HepG2 (cell line): ENCODE measurements at regions not wholly inside any gene's neighbourhood (a gene's known extent, or its start where the extent isn't known, plus 50 kb on each side); places are given as distances from the start of the nearest gene placed in this dataset.

ENCODE experiments used
- ATAC-seq: fragments of 200-7000 bp; cut with Tn5 transposase; 3 replicates; pipeline ENCODE4 v1.9.1; 2020; ENCODE audit warnings: mild to moderate bottlenecking, moderate library complexity
- BruUV-seq: library from RNA; stranded (reverse); fragments of 400-500 nt; replicated peaks from 2 replicates; lab custom pipeline; 2021; lab: Mats Ljungman, UMichigan
- CTCF ChIA-PET: fragments of 300-600 bp; formaldehyde crosslinking; extraction: SDS; loops from one replicate; lab custom pipeline; 2021; ENCODE audit warnings: low total read pairs, inconsistent platforms, low intra/inter-chr PET ratio; lab: Yijun Ruan, JAX
- POLR2A ChIA-PET: fragments of 350-600 bp; sonication (Branson Sonifier 250); formaldehyde crosslinking; loops from one replicate; lab custom pipeline; 2020; ENCODE audit warnings: antibody characterized with exemption, inconsistent platforms; lab: Yijun Ruan, JAX
- DNase-seq: peaks from one replicate; pipeline ENCODE4 v3.0.0-alpha.2; 2015; ENCODE audit warnings: low spot score
- FAIRE-seq: peaks from 3 replicates; lab custom pipeline; 2011; peaks lifted over from hg19 to GRCh38; lab: Jason Lieb, UNC
- H2AFZ ChIP-seq: one replicate; pipeline ENCODE4 v1.6.1; 2011; ENCODE audit warnings: low read length, inconsistent platforms
- H3K27ac ChIP-seq: fragments of 300-600 bp; 3 replicates; pipeline ENCODE4 v1.8.0; 2011; ENCODE audit warnings: mixed run types, mild to moderate bottlenecking, mixed read lengths, low read length, inconsistent platforms; ENCODE audit not compliant: insufficient read depth; ENCODE audit errors: extremely low read length
- H3K27me3 ChIP-seq, 2 experiments: fragments of 200-600 bp in 1 of 2; 2 replicates in 1 of 2; 3 replicates in 1 of 2; pipeline versions ENCODE4 v1.6.0 to v1.8.0; 2011; ENCODE audit warnings: low read length in 2 of 2, mild to moderate bottlenecking in 2 of 2, moderate library complexity in 2 of 2, inconsistent platforms in 1 of 2; ENCODE audit not compliant: insufficient read depth in 2 of 2, control insufficient read depth in 1 of 2
- H3K36me3 ChIP-seq, 2 experiments: fragments of 200-600 bp in 1 of 2; replicated peaks in 1 of 2; 2 replicates in 1 of 2; 3 replicates in 1 of 2; pipeline versions ENCODE4 v1.5.1 to v1.8.0; 2011; ENCODE audit warnings: low read length in 2 of 2, inconsistent platforms in 1 of 2; ENCODE audit not compliant: insufficient read depth in 2 of 2, control insufficient read depth in 1 of 2
- H3K4me1 ChIP-seq: 2 replicates; pipeline ENCODE4 v1.5.1; 2012; ENCODE audit warnings: low read length, inconsistent platforms; ENCODE audit not compliant: insufficient read depth
- H3K4me2 ChIP-seq: 2 replicates; pipeline ENCODE4 v1.6.0; 2011; ENCODE audit warnings: low read depth, low read length, inconsistent platforms
- H3K4me3 ChIP-seq, 3 experiments: fragments of 200-600 bp in 1 of 3; sonication (generic), shearing (Covaris generic) in 1 of 3; replicated peaks in 1 of 3; 2 replicates each; pipeline ENCODE4 v1.5.1; 2011 to 2016; ENCODE audit warnings: low read length in 3 of 3, inconsistent platforms in 2 of 3, low read depth in 2 of 3, mild to moderate bottlenecking in 2 of 3, control low read depth in 1 of 3, mixed read lengths in 1 of 3; ENCODE audit not compliant: insufficient read depth in 1 of 3
- H3K79me2 ChIP-seq: one replicate; pipeline ENCODE4 v1.6.1; 2011; ENCODE audit warnings: low read length, inconsistent platforms; ENCODE audit not compliant: insufficient read depth
- H3K9ac ChIP-seq: 2 replicates; pipeline ENCODE4 v1.6.0; 2011; ENCODE audit warnings: mild to moderate bottlenecking, low read depth, low read length, inconsistent platforms; ENCODE audit not compliant: insufficient read depth
- H3K9me3 ChIP-seq: 2 replicates; pipeline ENCODE4 v1.5.1; 2012; ENCODE audit warnings: mild to moderate bottlenecking, low read length
- H4K20me1 ChIP-seq: 2 replicates; pipeline ENCODE4 v1.6.0; 2011; ENCODE audit warnings: inconsistent platforms, mild to moderate bottlenecking, low read length, moderate library complexity; ENCODE audit not compliant: insufficient read depth
- CEBPG ChIP-seq: IDR thresholded peaks from 2 replicates; pipeline ENCODE4 v1.6.1; 2016
- ELF4 ChIP-seq: sonication (generic); formaldehyde crosslinking; IDR thresholded peaks from 2 replicates; pipeline ENCODE4 v1.5.0; 2020; ENCODE audit warnings: missing genetic modification reagents, mild to moderate bottlenecking, moderate library complexity, borderline replicate concordance
- HCFC1 ChIP-seq: fragments of 150-350 bp; IDR thresholded peaks from 2 replicates; pipeline ENCODE4 v1.6.1; 2014; ENCODE audit warnings: low read depth, low read length
- KLF15 ChIP-seq: sonication (generic); formaldehyde crosslinking; IDR thresholded peaks from 2 replicates; pipeline ENCODE4 v1.8.1; 2023; ENCODE audit warnings: borderline replicate concordance, mild to moderate bottlenecking, inconsistent platforms, missing genetic modification reagents, mixed read lengths
- PAX8 ChIP-seq: sonication (generic); formaldehyde crosslinking; IDR thresholded peaks from 2 replicates; pipeline ENCODE4 v1.8.0; 2022; ENCODE audit warnings: mild to moderate bottlenecking, missing genetic modification reagents, borderline replicate concordance
- ZNF354B ChIP-seq: sonication (generic); formaldehyde crosslinking; IDR thresholded peaks from 2 replicates; pipeline ENCODE4 v1.8.0; 2022; ENCODE audit warnings: mild to moderate bottlenecking, missing genetic modification reagents
- ZNF432 ChIP-seq: sonication (generic); formaldehyde crosslinking; IDR thresholded peaks from 2 replicates; pipeline ENCODE4 v1.5.0; 2020; ENCODE audit warnings: missing genetic modification reagents, mild to moderate bottlenecking, borderline replicate concordance
- ZNF879 ChIP-seq: sonication (generic); formaldehyde crosslinking; IDR thresholded peaks from 2 replicates; pipeline ENCODE4 v1.8.1; 2023; ENCODE audit warnings: missing genetic modification reagents
- WGBS: methylation state at CpG from one replicate; pipeline ENCODE4 v1.1.6; 2017; ENCODE audit warnings: low lambda C conversion rate; 5-methylcytosine and 5-hydroxymethylcytosine counted together
- in situ Hi-C: cut with HindIII; loops from 2 replicates; pipeline ENCODE4 v1.10.0; 2017; ENCODE audit warnings: low pct_unique_long_range_greater_than_20kb; ENCODE audit not compliant: extremely low pct_ligation_motif_present
- intact Hi-C: fragments of 100-400 bp; cut with micrococcal nuclease; formaldehyde crosslinking; loops from one replicate; pipeline ENCODE4 v1.10.0; 2022; ENCODE audit not compliant: unreplicated experiment

DNA sequence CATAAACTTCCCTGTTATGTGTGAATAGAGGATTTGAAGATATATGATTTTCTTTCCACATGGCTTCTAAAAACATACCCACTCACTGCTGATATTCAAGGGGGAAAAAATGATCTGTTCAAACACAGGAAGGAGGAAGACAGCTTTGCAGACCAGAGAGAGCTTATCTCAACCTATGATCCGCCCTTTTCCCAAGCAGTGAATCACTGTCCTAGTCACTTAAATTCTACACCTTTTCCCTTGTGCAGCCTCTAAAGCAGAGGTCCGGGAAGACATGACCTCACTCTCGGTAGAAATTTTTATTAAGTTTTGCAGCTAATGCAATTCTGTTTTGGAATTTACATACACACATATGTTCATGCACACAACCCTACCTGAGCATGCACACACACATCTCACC is 197.2 kb downstream of the DIRAS2 start:
- H3K4me2 ChIP-seq: no peak overlapping the region
- H3K4me3 ChIP-seq: no peak overlapping the region
- TF ChIP-seq ELF4 (CRISPR knock-in tag) (no peak), PAX8 (CRISPR knock-in tag) (no peak), KLF15 (CRISPR knock-in tag) (no peak), ZNF879 (CRISPR knock-in tag) (no peak), CEBPG (CRISPR knock-in tag) (no peak)
- TF ChIP-seq, all 625 proteins: peak for 0
- WGBS: 9% methylated on average over 3 of the region's 3 CpGs
- FAIRE-seq (no peak), DNase-seq (no peak), ATAC-seq (no peak)
- no peaks in the 10 kb centered on the region for H3K36me3 ChIP-seq
- BruUV-seq: no TSS peak
- in situ Hi-C loops: no loop called here
- no peaks in the 10 kb centered on the region for H4K20me1 ChIP-seq
- H3K27me3 ChIP-seq: no peaks in the 10 kb centered on the region
- no peaks in the 10 kb centered on the region for H3K79me2 ChIP-seq
- no peaks in the 10 kb centered on the region for H3K9me3 ChIP-seq
- intact Hi-C loops: no loop called here
- CTCF ChIA-PET: no interaction called here
- POLR2A ChIA-PET: no interaction called here
- no peaks in the 10 kb centered on the region for H3K4me1 ChIP-seq
- H2AFZ ChIP-seq: no peak overlapping the region
- no peak overlapping the region for H3K27ac ChIP-seq
- no peak overlapping the region for H3K9ac ChIP-seq

DNA sequence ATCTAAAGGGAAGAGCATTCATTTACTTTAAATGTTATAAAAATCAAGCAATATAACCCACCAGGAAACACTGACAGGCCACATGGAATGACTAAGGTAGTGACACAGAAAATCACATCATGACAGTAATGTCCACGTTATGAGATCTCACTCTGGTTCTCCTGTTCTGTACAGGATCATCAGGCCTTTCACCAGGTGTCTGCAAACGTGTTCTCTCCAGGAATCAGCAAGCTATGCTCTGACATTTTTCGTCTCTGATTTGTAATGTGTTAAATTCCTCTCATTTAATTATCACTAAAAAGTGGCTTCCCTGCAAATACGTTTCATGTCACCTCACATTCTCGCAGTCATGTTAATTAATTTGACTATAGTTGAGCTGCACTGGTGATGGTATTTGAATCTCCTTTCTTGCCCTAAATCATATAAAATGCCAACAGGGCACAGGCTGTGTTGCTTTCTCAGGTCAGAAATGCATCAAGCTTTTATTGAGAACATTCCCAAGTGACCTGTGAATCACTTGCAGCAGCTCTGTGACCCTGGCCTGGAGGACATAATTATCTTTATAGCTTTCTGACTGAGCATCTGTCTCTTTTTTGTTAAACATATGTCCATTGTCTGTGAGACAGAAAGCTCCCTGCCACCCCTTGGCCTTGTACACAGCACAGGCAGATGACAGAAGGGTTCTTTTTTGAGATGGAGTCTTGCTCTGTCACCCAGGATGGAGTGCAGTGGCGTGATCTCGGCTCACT is 196.2 kb downstream of the DIRAS2 start:
- Histone ChIP-seq H4K20me1 (no peaks in the 10 kb centered on the region), H3K27me3 (no peaks in the 10 kb centered on the region), H3K9me3 (no peaks in the 10 kb centered on the region), H3K36me3 (no peaks in the 10 kb centered on the region), H3K4me3 (no peak overlapping the region), H3K79me2 (no peaks in the 10 kb centered on the region), H2AFZ (no peak overlapping the region), H3K4me2 (no peak overlapping the region), H3K4me1 (no peaks in the 10 kb centered on the region), H3K27ac (no peak overlapping the region), H3K9ac (no peak overlapping the region)
- no TSS peak for BruUV-seq
- no peak for ATAC-seq
- TF ChIP-seq ZNF432 (CRISPR knock-in tag) (no peak), ZNF354B (no peak), HCFC1 (no peak)
- in situ Hi-C loops (no loop called here), intact Hi-C loops (no loop called here)
- WGBS: 3% methylated on average over 7 of the region's 7 CpGs
- no peak for DNase-seq
- ChIA-PET CTCF (no interaction called here), POLR2A (no interaction called here)
- no peak for FAIRE-seq
